ENCODE measurements at regions not wholly inside any gene's neighbourhood (a gene's known extent, or its start where the extent isn't known, plus 50 kb on each side); places are given as distances from the start of the nearest gene placed in this dataset.

DNA sequence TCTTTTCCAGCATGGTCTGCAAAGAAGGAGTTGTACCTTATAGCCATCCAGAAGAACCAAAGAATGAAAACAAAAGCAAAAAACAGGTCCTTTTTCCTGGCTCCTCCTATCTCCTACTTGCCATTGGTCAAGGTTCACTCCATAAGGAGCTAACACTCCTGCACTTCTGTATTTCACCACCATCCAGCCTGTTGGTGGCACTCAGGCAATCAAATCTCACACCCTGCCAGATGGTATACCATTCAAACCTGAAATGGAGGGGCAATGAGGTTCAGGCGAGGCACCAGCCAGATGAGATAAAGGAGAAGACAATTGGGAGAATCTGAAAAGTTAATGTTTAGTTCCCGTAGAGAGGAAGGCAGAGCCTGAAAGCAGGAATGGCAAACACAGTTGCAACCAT, 203.8 kb downstream of the ALDH8A1 start:
- TF ChIP-seq, protein P1, sequence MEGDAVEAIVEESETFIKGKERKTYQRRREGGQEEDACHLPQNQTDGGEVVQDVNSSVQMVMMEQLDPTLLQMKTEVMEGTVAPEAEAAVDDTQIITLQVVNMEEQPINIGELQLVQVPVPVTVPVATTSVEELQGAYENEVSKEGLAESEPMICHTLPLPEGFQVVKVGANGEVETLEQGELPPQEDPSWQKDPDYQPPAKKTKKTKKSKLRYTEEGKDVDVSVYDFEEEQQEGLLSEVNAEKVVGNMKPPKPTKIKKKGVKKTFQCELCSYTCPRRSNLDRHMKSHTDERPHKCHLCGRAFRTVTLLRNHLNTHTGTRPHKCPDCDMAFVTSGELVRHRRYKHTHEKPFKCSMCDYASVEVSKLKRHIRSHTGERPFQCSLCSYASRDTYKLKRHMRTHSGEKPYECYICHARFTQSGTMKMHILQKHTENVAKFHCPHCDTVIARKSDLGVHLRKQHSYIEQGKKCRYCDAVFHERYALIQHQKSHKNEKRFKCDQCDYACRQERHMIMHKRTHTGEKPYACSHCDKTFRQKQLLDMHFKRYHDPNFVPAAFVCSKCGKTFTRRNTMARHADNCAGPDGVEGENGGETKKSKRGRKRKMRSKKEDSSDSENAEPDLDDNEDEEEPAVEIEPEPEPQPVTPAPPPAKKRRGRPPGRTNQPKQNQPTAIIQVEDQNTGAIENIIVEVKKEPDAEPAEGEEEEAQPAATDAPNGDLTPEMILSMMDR (conservative IDR thresholded peaks at IDR 0.05), result no peak
- no peak for TF ChIP-seq ZFX (IDR thresholded peaks at IDR 0.05)
